HG03139 (cell line): ENCODE measurements at regions not wholly inside any gene's neighbourhood (a gene's known extent, or its start where the extent isn't known, plus 50 kb on each side); places are given as distances from the start of the nearest gene placed in this dataset.

Source experiments
- ATAC-seq: cut with Tn5 transposase; IDR thresholded peaks from one replicate; pipeline ENCODE4 v1.9.1; 2021; ENCODE audit not compliant: unreplicated experiment

DNA sequence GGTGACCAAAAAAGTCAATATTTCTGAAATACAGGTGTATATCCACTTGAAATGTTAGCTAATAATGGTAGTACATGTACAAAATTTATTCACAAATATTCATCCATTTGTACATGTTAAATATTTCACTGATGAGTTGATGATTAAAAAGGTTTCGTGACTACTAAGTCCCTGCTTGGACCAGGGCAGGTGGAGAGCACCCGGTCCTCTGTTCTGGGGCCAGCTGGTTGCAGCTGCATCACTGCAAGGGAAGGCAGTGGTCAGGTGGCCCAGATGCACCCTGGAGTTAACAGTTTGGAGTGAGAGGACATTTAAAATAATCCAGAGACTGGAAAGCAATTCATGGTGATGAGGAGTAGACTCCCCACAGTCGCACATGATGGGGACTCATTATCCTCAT lies 141.2 kb downstream of the ZBTB18 start:
- no peak for ATAC-seq

DNA sequence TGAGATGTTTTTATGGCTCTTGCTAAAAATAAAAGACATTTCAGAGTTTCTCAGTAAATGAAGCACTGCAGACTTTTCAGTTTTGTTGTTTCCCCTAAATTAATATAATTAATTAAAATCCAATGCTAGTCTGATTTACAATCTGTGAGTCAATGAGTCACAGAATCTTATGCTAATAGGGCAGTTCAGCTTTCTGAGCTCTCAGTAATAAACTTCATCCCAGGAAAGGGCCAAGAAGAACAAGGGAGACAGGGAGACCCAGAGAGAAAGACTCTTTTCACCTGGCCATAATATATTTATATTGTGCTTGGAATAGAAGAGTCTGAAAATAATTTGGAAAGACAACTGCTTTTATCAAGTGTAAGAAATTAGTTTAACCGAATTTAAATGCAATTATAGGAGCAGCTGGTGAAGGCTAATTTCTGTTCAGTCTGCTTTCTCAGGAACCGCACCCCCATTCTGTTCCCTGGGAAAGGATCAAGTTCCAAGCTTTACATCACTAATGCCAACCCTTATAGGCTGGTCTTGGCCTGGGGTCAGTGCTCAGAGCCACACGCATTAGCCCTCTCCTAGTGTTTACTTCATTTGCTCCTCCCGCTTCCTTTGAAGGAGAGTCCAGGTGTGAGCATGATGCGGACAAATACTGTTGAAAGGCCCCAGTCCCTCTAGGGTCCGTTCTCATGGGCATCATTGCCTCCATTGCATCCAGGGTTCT lies 145.6 kb downstream of the ZBTB18 start:
- ATAC-seq, result no peak

GRCh38 chr1:244197851-244198375 lies 146.8 kb downstream of the ZBTB18 start:
- no peak for ATAC-seq

DNA sequence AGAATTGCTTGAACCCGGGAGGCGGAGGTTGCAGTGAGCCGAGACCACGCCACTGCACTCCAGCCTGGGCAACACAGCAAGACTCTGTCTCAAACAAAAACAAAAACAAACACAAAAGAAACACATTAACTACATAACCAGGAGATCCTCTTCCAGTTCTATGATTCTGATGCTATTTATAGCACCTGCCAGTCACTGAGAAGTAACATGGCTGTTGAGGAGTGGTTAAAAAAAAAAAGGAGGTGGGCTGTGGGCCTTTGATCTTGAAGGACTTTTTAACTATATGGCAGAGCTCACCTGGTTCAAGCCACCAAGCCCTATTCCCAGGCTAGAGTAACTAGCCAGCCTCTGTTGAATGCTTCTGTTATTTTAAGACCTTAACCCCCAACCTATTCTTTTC lies 148.8 kb downstream of the ZBTB18 start:
- no peak for ATAC-seq

- ATAC-seq, result no peak
Observed at GRCh38 chr1:244200596-244200995, 149.5 kb downstream of the ZBTB18 start.

GRCh38 chr1:244201750-244202149 lies 150.7 kb downstream of the ZBTB18 start:
- no peak for ATAC-seq

DNA sequence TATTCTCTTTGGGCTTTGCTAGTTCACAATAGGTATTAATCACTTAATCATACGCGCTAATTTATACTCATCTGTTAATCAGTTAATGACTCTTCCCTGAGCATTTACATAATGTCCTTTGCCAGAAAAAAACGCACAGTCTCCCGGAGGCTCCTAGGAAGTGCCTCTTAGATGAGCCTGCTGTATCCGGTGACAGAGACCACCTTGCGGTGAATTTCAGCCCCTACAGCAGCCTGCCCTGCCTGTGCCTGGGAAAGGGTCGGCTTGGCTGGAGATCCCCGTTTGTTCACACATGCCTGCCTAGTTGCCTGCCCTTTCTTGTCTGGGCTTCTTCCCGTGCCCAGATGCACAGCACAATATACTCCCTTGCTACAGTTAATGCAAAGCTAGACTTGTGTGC lies 152.9 kb downstream of the ZBTB18 start:
- no peak for ATAC-seq

DNA sequence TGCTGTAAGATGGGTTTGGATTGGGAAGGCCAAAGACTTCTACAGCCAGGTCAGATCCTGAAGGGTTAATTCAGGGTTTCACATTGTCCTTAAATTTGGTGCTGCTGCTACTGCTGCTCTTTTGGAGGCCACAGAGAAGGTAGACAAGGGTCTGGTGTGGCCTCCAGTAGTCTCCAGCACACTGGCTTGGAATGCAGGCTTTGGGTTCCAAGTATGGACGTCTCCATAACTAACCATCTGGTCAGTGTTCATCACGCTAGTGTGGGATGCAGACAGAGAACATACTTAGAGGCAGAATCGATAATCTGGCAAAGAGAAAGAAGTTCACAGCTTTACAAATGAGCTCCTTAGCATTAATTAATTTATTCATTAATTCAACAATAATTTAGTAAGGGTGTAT lies 154.1 kb downstream of the ZBTB18 start:
- no peak for ATAC-seq

- no peak for ATAC-seq
Observed at GRCh38 chr1:244205906-244206305, 154.8 kb downstream of the ZBTB18 start.

- no peak for ATAC-seq
Observed at GRCh38 chr1:244207042-244207934, 156.2 kb downstream of the ZBTB18 start.

DNA sequence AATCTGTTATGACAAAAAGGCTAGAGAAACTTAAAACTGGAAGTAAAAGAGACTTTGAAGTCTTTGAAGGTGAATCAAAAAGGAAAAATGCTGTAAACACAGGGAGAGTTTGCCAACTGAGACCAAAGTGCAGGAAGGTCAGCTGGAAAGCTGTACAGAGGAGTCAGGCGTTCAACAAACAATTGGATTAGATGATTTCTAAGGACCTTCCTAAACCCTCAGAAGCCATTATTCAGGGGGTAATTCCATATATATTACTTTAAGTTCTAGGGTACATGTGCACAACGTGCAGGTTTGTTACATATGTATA lies 156.8 kb downstream of the ZBTB18 start:
- no peak for ATAC-seq

- ATAC-seq, result no peak
Observed at GRCh38 chr1:244209955-244210354, 158.9 kb downstream of the ZBTB18 start.

GRCh38 chr1:244210884-244211558 lies 159.9 kb downstream of the ZBTB18 start:
- ATAC-seq, result no peak

GRCh38 chr1:244211559-244211944 lies 160.5 kb downstream of the ZBTB18 start:
- ATAC-seq, result no peak

GRCh38 chr1:244212219-244212618 lies 161.1 kb downstream of the ZBTB18 start:
- no peak for ATAC-seq

GRCh38 chr1:244212797-244213475 lies 161.9 kb downstream of the ZBTB18 start:
- no peak for ATAC-seq

DNA sequence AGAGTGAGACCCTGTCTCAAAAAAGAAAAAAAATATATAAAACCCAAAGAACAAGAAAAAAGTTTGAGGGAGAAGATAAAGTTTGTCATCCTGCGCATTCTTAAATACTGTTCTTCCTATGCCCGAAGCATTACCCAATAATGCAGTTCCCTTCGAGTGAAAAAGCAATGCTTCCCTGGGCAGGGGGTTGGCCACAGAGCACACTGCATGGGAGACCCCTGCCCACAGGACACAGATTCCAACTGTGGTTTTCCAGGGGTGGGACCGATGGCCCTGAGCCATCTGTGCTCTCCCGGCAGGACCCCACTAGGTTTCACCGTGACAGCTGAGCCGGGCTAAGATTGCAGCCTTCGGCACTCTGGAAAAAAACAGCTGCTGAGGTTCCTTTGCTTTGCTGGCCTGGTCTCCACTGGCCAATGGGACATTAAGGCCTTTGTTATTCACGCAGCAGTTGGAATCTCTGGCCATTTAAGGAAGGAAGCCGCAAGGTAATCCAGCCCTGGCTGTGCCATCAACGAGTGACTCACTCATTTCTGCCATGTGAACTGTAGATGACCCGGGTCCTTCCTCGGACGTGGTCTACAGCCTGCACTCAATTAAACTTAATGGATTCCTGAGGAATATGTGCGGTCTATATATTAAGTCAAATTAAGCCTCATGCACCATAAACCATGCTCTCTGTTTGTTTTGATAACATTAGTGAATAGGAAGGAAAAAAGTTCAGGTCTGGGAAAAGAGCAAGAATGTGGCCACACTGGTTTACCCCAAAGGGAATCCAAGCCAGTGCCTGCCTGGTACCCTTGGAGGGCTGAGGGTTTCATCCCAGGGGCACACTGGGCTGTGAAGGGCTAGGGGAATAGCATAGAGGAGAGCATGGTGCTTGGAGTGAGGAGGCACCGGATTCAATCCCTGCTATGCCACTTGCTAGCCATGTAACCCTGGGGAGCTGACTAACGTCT lies 163.2 kb downstream of the ZBTB18 start:
- no peak for ATAC-seq

DNA sequence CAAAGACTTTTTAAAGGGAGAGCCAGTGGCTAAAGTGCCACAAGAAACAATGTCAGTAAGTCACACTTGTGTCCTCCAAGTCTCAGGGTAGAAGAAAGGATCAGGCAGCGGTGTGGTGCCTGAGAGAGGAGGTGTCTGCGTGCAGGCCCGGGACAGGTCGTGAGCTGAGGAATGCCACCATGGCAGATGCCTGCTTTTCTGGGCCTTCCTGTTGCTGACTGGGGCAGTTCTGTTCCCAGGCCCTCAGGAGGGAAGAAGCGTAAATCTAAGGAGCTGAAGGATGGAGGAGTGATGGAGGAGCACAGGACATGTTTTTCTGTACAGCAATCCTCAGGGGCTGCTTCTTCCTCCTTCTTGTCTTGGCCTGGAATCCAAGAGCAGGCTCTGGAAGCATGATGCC lies 165.8 kb downstream of the ZBTB18 start:
- no peak for ATAC-seq

DNA sequence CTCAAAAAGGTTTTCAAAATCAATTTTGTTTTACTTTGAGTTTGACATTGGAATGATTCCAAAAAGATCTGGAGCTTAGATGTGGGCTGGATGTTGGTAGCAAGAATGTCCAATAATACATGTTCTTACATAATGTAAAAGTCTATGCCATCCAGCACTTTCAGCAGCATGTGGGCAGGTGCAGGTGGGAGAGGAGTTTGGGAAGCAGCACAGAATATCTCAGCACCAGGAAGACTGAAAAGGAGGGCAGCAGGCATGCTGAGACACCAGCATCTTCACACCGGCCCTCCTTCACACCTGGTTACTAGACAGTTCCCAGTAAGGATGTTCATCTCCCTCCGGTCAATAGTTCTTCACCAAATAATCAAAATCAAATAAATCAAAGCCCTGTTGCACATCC lies 166.6 kb downstream of the ZBTB18 start:
- ATAC-seq, result no peak

DNA sequence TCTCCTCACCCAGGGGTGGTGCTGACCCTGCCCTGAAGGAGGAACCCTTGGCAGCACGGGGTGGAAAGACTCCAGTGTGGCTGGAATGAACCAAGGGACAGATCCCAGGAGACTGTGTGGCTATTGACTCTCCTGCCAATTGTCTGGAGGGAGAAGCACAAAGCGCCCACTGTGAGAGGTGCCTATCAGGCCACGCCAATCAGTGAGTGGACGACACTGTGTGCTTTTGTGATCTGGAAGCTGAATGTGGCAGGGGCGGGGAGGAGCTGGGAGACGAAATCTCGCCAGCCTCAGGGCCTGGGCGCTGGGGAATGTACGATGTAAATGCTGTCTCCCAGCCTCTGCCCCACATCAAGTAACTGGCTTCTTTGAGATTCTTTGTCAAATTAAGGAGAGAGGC lies 167.1 kb downstream of the ZBTB18 start:
- no peak for ATAC-seq
